T-cell (primary cell): ENCODE measurements at regions not wholly inside any gene's neighbourhood (a gene's known extent, or its start where the extent isn't known, plus 50 kb on each side); places are given as distances from the start of the nearest gene placed in this dataset.

Experiments used
- ATAC-seq, 4 experiments: fragments of 200-7000 bp in 3 of 4; fragments of 150-1000 bp in 1 of 4; cut with Tn5 transposase; replicated peaks in 1 of 4; 1 replicate in 3 of 4; 2 replicates in 1 of 4; pipeline ENCODE4 v1.10.0; 2021; ENCODE audit warnings: moderate library complexity in 3 of 4, mild to moderate bottlenecking in 2 of 4, moderate number of reproducible peaks in 1 of 4
- CTCF ChIA-PET, 2 donors: fragments of 300-600 bp; sonication (Branson Sonifier 250); formaldehyde crosslinking; loops; one replicate each; lab custom pipeline; 2022; ENCODE audit warnings: antibody characterized with exemption in 2 of 2; lab: Charles Lee
- POLR2A ChIA-PET, 2 donors: fragments of 300-600 bp; sonication (Branson Sonifier 250); formaldehyde crosslinking; loops; one replicate each; lab custom pipeline; 2022; ENCODE audit warnings: antibody characterized with exemption in 2 of 2; lab: Charles Lee
- DNase-seq, 35 experiments: peaks; one replicate each; pipeline versions ENCODE4 v3.0.0 to v3.0.0-alpha.2; 2013 to 2023
- H3K27ac ChIP-seq: one replicate; pipeline ENCODE4 v1.5.1; 2013; ENCODE audit warnings: low read length
- H3K27me3 ChIP-seq, 2 experiments: replicated peaks in 1 of 2; 1 replicate in 1 of 2; 2 replicates in 1 of 2; pipeline versions ENCODE4 v1.6.1 to v1.7.0; 2013; ENCODE audit warnings: low read length in 1 of 2, mixed read lengths in 1 of 2; ENCODE audit not compliant: control insufficient read depth in 2 of 2, insufficient read depth in 2 of 2; ENCODE audit errors: extremely low read depth in 1 of 2
- H3K36me3 ChIP-seq, 2 donors: 1 replicate in 1 of 2; 2 replicates in 1 of 2; pipeline versions ENCODE4 v1.6.1 to v1.7.0; 2013; ENCODE audit warnings: low read length in 1 of 2; ENCODE audit not compliant: control insufficient read depth in 2 of 2, insufficient read depth in 1 of 2; ENCODE audit errors: extremely low read depth in 1 of 2
- H3K4me1 ChIP-seq, 2 experiments: 1 replicate in 1 of 2; 2 replicates in 1 of 2; pipeline versions ENCODE4 v1.6.1 to v1.7.0; 2013; ENCODE audit warnings: low read length in 2 of 2, mixed read lengths in 1 of 2; ENCODE audit not compliant: insufficient read depth in 2 of 2, control insufficient read depth in 1 of 2; ENCODE audit errors: extremely low read depth in 1 of 2
- H3K4me3 ChIP-seq, 2 donors: 1 replicate in 1 of 2; 2 replicates in 1 of 2; pipeline versions ENCODE4 v1.5.1 to v1.7.0; 2013; ENCODE audit warnings: mild to moderate bottlenecking in 2 of 2, low read length in 1 of 2, moderate library complexity in 1 of 2; ENCODE audit not compliant: control insufficient read depth in 1 of 2; ENCODE audit errors: extremely low read depth in 1 of 2
- H3K9me3 ChIP-seq: 2 replicates; pipeline ENCODE4 v1.7.0; 2013
- H3K27ac Mint-ChIP-seq, 2 donors: one replicate each; pipeline ENCODE4 v1.8.0; 2020 to 2021; ENCODE audit warnings: mild to moderate bottlenecking in 2 of 2, mixed read lengths in 2 of 2
- H3K27me3 Mint-ChIP-seq, 2 donors: one replicate each; pipeline ENCODE4 v1.8.0; 2021 to 2022; ENCODE audit warnings: mixed read lengths in 2 of 2
- H3K36me3 Mint-ChIP-seq: one replicate; pipeline ENCODE4 v1.8.0; 2021; ENCODE audit warnings: mixed read lengths
- H3K4me1 Mint-ChIP-seq, 3 donors: one replicate each; pipeline ENCODE4 v1.8.0; 2020 to 2022; ENCODE audit warnings: mixed read lengths in 3 of 3, mild to moderate bottlenecking in 1 of 3
- H3K4me3 Mint-ChIP-seq, 3 donors: one replicate each; pipeline ENCODE4 v1.8.0; 2020 to 2022; ENCODE audit warnings: mild to moderate bottlenecking in 3 of 3, mixed read lengths in 3 of 3, moderate library complexity in 3 of 3
- H3K9me3 Mint-ChIP-seq, 3 donors: one replicate each; pipeline ENCODE4 v1.8.0; 2020 to 2022; ENCODE audit warnings: mixed read lengths in 3 of 3
- WGBS: methylation state at CpG from one replicate; pipeline ENCODE4 v1.1.5; 2013; ENCODE audit warnings: missing lambda C conversion rate; ENCODE audit not compliant: insufficient coverage; 5-methylcytosine and 5-hydroxymethylcytosine counted together

- WGBS = no CpG with 5 or more reads among the region's 4 CpGs
- Histone ChIP-seq H3K4me3 (no peak overlapping the region), H3K4me1 (no peaks in the 10 kb centered on the region), H3K27ac (no peak overlapping the region), H3K27me3 (no peaks in the 10 kb centered on the region), H3K9me3 (no peaks in the 10 kb centered on the region), H3K36me3 (no peaks in the 10 kb centered on the region)
- ATAC-seq (no peak), DNase-seq (no peak)
- no peaks in the 10 kb centered on the region for H3K9me3 Mint-ChIP-seq
- H3K36me3 Mint-ChIP-seq = no peaks in the 10 kb centered on the region
- H3K4me1 Mint-ChIP-seq = no peaks in the 10 kb centered on the region
- H3K4me3 Mint-ChIP-seq = no peak overlapping the region
- CTCF ChIA-PET = no interaction called here
- POLR2A ChIA-PET = interaction anchor here in 1 of 2 donors (0.6 kb wide), 1 partner anchor 9 kb away, joined by 3 read pairs; no protein-coding TSS in a partner anchor
- H3K27ac Mint-ChIP-seq = no peak overlapping the region
- peaks cover 2 to 22% of the 10 kb centered on the region in 2 donors for H3K27me3 Mint-ChIP-seq
Observed at GRCh38 chr6:128667339-128667858, 147.0 kb upstream of the PTPRK start.

DNA sequence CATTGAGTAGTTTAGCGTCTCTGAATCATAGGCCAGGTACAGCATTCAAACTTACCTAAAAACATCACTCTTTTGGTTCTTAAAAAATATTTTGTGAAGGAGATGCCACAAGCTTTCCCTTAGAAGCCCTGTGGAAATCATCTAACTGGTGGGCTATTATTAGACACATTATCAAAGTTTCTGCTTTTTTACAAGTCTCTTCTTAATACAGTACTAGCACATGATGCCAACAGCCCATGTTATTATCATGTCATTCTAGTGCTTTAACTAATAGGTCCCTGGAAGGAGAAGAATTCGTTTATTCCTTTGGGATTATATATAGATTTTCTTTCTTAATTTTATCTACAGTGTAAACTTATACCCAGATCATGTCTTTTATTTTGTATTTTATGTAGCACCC lies 146.0 kb upstream of the PTPRK start:
- no peaks in the 10 kb centered on the region for H3K36me3 Mint-ChIP-seq
- H3K4me3 Mint-ChIP-seq = no peak overlapping the region
- H3K4me1 Mint-ChIP-seq = no peaks in the 10 kb centered on the region
- no CpG with 5 or more reads among the region's 2 CpGs for WGBS
- Histone ChIP-seq H3K9me3 (no peaks in the 10 kb centered on the region), H3K36me3 (no peaks in the 10 kb centered on the region), H3K27me3 (no peaks in the 10 kb centered on the region), H3K4me3 (no peak overlapping the region), H3K4me1 (no peaks in the 10 kb centered on the region), H3K27ac (no peak overlapping the region)
- DNase-seq (no peak), ATAC-seq (no peak)
- ChIA-PET POLR2A (no interaction called here), CTCF (interaction anchor here in 1 of 2 donors (0.6 kb wide), 1 partner anchor 8 kb away, joined by 4 read pairs; no protein-coding TSS in a partner anchor)
- no peaks in the 10 kb centered on the region for H3K9me3 Mint-ChIP-seq
- peaks cover 2 to 18% of the 10 kb centered on the region in 2 donors for H3K27me3 Mint-ChIP-seq
- no peak overlapping the region for H3K27ac Mint-ChIP-seq

- H3K9me3 Mint-ChIP-seq = no peaks in the 10 kb centered on the region
- no peaks in the 10 kb centered on the region for H3K27me3 ChIP-seq
Observed at GRCh38 chr6:128663238-128663637, 142.8 kb upstream of the PTPRK start.

GRCh38 chr6:128659878-128660622 lies 139.7 kb upstream of the PTPRK start:
- no peaks in the 10 kb centered on the region for H3K4me1 ChIP-seq
- H3K27me3 Mint-ChIP-seq = peaks cover 3 to 13% of the 10 kb centered on the region in 2 donors
- no peak overlapping the region for H3K4me3 ChIP-seq
- no peaks in the 10 kb centered on the region for H3K4me1 Mint-ChIP-seq
- no peak overlapping the region for H3K27ac Mint-ChIP-seq
- H3K9me3 ChIP-seq = no peaks in the 10 kb centered on the region
- WGBS = 39% methylated on average over 2 of the region's 5 CpGs
- no peaks in the 10 kb centered on the region for H3K27me3 ChIP-seq
- H3K9me3 Mint-ChIP-seq = no peaks in the 10 kb centered on the region
- CTCF ChIA-PET = no interaction called here
- H3K36me3 ChIP-seq = no peaks in the 10 kb centered on the region
- ATAC-seq (no peak), DNase-seq (no peak)
- H3K27ac ChIP-seq = no peak overlapping the region
- H3K4me3 Mint-ChIP-seq = no peak overlapping the region
- H3K36me3 Mint-ChIP-seq = no peaks in the 10 kb centered on the region
- POLR2A ChIA-PET = no interaction called here

More at GRCh38 chr6:128663238-128663637, 142.8 kb upstream of the PTPRK start:
- no peak overlapping the region for H3K27ac ChIP-seq
- ChIA-PET CTCF (interaction anchor here in 1 of 2 donors (0.6 kb wide), 1 partner anchor 1197 kb away, joined by 3 read pairs; no protein-coding TSS in a partner anchor), POLR2A (no interaction called here)
- no peak overlapping the region for H3K4me3 ChIP-seq
- DNase-seq (no peak), ATAC-seq (no peak)
- no peak overlapping the region for H3K27ac Mint-ChIP-seq
- no peaks in the 10 kb centered on the region for H3K36me3 ChIP-seq
- no peaks in the 10 kb centered on the region for H3K4me1 Mint-ChIP-seq
- H3K4me1 ChIP-seq = no peaks in the 10 kb centered on the region
- no peaks in the 10 kb centered on the region for H3K36me3 Mint-ChIP-seq
- 60% methylated on average over 1 of the region's 2 CpGs for WGBS
- H3K4me3 Mint-ChIP-seq = no peak overlapping the region
- peaks cover 2 to 9% of the 10 kb centered on the region in 2 donors for H3K27me3 Mint-ChIP-seq
- no peaks in the 10 kb centered on the region for H3K9me3 ChIP-seq

GRCh38 chr6:128659276-128659675 lies 138.9 kb upstream of the PTPRK start:
- H3K9me3 ChIP-seq = no peaks in the 10 kb centered on the region
- 44% methylated on average over 1 of the region's 1 CpG for WGBS
- POLR2A ChIA-PET = no interaction called here
- ATAC-seq (no peak), DNase-seq (no peak)
- no peaks in the 10 kb centered on the region for H3K36me3 ChIP-seq
- no peak overlapping the region for H3K27ac ChIP-seq
- H3K27me3 Mint-ChIP-seq = peaks cover 3 to 13% of the 10 kb centered on the region in 2 donors
- no peaks in the 10 kb centered on the region for H3K36me3 Mint-ChIP-seq
- no peak overlapping the region for H3K27ac Mint-ChIP-seq
- H3K4me1 Mint-ChIP-seq = no peaks in the 10 kb centered on the region
- H3K9me3 Mint-ChIP-seq = no peaks in the 10 kb centered on the region
- H3K27me3 ChIP-seq = no peaks in the 10 kb centered on the region
- H3K4me1 ChIP-seq = no peaks in the 10 kb centered on the region
- CTCF ChIA-PET = interaction anchor here in 1 of 2 donors (0.7 kb wide), 1 partner anchor 213 kb away, joined by 3 read pairs; no protein-coding TSS in a partner anchor
- no peak overlapping the region for H3K4me3 Mint-ChIP-seq
- H3K4me3 ChIP-seq = no peak overlapping the region

DNA sequence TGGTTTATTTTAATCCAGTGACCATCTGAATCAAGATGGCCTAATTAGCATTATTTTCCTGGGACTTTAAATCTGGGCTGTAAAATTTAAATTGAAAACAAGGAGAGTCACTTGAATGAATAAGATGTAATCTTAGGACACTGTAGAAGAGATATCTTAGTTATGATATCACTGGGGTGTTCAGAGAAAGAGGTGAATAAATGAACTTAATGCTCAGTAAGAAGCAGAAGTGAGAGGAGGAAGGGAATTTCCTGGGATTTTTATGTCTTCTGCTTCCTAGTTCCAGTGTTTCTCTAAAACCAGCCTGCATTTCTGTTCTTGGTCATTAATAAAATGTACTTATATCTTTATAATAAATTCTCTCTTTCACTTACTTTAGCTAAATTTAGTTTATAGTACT lies 136.8 kb upstream of the PTPRK start:
- H3K4me3 Mint-ChIP-seq = no peak overlapping the region
- Histone ChIP-seq H3K27ac (no peak overlapping the region), H3K9me3 (no peaks in the 10 kb centered on the region), H3K27me3 (no peaks in the 10 kb centered on the region), H3K4me3 (no peak overlapping the region), H3K4me1 (no peaks in the 10 kb centered on the region), H3K36me3 (no peaks in the 10 kb centered on the region)
- H3K36me3 Mint-ChIP-seq = no peaks in the 10 kb centered on the region
- peaks cover 3 to 8% of the 10 kb centered on the region in 2 donors for H3K27me3 Mint-ChIP-seq
- DNase-seq (no peak), ATAC-seq (no peak)
- H3K27ac Mint-ChIP-seq = no peak overlapping the region
- POLR2A ChIA-PET = interaction anchor here in 1 of 2 donors (0.5 kb wide), 1 partner anchor 8 kb away, joined by 3 read pairs; no protein-coding TSS in a partner anchor
- no peaks in the 10 kb centered on the region for H3K9me3 Mint-ChIP-seq
- H3K4me1 Mint-ChIP-seq = no peaks in the 10 kb centered on the region
- CTCF ChIA-PET = no interaction called here
